ENCODE measurements at regions not wholly inside any gene's neighbourhood (a gene's known extent, or its start where the extent isn't known, plus 50 kb on each side); places are given as distances from the start of the nearest gene placed in this dataset.
"Not testable (repeated sequence)": the region's sequence is repeated elsewhere in the genome, so short reads cannot be mapped to it uniquely, and the experiment has no call there.

GRCh38 chr9:117938896-117939295 is 234.7 kb downstream of the TLR4 start:
- no peak for DNase-seq (ENCODE audit: low spot score)

- not testable (repeated sequence) for DNase-seq (ENCODE audit: low spot score)
These were observed 240.5 kb downstream of the TLR4 start for GRCh38 chr9:117944750-117945149.

GRCh38 chr9:117945286-117945685 is 241.1 kb downstream of the TLR4 start:
- no peak for DNase-seq (ENCODE audit: low spot score)

GRCh38 chr9:117951127-117951526 is 246.9 kb downstream of the TLR4 start:
- DNase-seq (ENCODE audit: low spot score): no peak

- no peak for DNase-seq (ENCODE audit: low spot score)
These were observed 248.4 kb downstream of the TLR4 start for GRCh38 chr9:117952581-117952980.

GRCh38 chr9:117957267-117957666 is 253.1 kb downstream of the TLR4 start:
- no peak for DNase-seq (ENCODE audit: low spot score)

GRCh38 chr9:117958726-117959125 is 254.5 kb downstream of the TLR4 start:
- DNase-seq (ENCODE audit: low spot score): no peak

GRCh38 chr9:117963493-117964090 is 259.4 kb downstream of the TLR4 start:
- DNase-seq (ENCODE audit: low spot score): no peak

- DNase-seq (ENCODE audit: low spot score): no peak
These were observed 266.3 kb downstream of the TLR4 start for GRCh38 chr9:117970276-117971050.

GRCh38 chr9:117974108-117974507 is 269.9 kb downstream of the TLR4 start:
- DNase-seq (ENCODE audit: low spot score): peak; percentile 2

GRCh38 chr9:117979914-117980313 is 275.7 kb downstream of the TLR4 start:
- no peak for DNase-seq (ENCODE audit: low spot score)

GRCh38 chr9:117987945-117988344 is 283.7 kb downstream of the TLR4 start:
- no peak for DNase-seq (ENCODE audit: low spot score)

- DNase-seq (ENCODE audit: low spot score): no peak
These were observed 287.8 kb downstream of the TLR4 start for GRCh38 chr9:117992006-117992405.

GRCh38 chr9:118000581-118000980 is 296.4 kb downstream of the TLR4 start:
- no peak for DNase-seq (ENCODE audit: low spot score)

- no peak for DNase-seq (ENCODE audit: low spot score)
These were observed 299.0 kb downstream of the TLR4 start for GRCh38 chr9:118003240-118003639.

- DNase-seq (ENCODE audit: low spot score): no peak
These were observed 304.0 kb downstream of the TLR4 start for GRCh38 chr9:118008246-118008645.

GRCh38 chr9:118009614-118010013 is 305.4 kb downstream of the TLR4 start:
- no peak for DNase-seq (ENCODE audit: low spot score)

- DNase-seq (ENCODE audit: low spot score): no peak
These were observed 313.5 kb downstream of the TLR4 start for GRCh38 chr9:118017607-118018122.

- no peak for DNase-seq (ENCODE audit: low spot score)
These were observed 319.4 kb downstream of the TLR4 start for GRCh38 chr9:118023644-118024043.

- no peak for DNase-seq (ENCODE audit: low spot score)
These were observed 324.0 kb downstream of the TLR4 start for GRCh38 chr9:118028225-118028624.

GRCh38 chr9:118029425-118029824 is 325.2 kb downstream of the TLR4 start:
- DNase-seq (ENCODE audit: low spot score): no peak

- no peak for DNase-seq (ENCODE audit: low spot score)
These were observed 330.5 kb downstream of the TLR4 start for GRCh38 chr9:118034701-118035100.

GRCh38 chr9:118038713-118039112 is 334.5 kb downstream of the TLR4 start:
- no peak for DNase-seq (ENCODE audit: low spot score)

All from umbilical cord (tissue), 1 donor.